ENCODE measurements at regions not wholly inside any gene's neighbourhood (a gene's known extent, or its start where the extent isn't known, plus 50 kb on each side); places are given as distances from the start of the nearest gene placed in this dataset.

- H3K9me3 ChIP-seq = peaks cover 0 to 7% (median 0%) of the 10 kb centered on the region in 3 donors
- DNase-seq (no peak), ATAC-seq (no peak)
- no peaks in the 10 kb centered on the region for H3K27me3 ChIP-seq
- intact Hi-C loops (cut with DNase I) = no loop called here
- H3K27ac ChIP-seq = no peak overlapping the region
- H3K36me3 ChIP-seq (replicated peaks in 1 of 2; ENCODE audit: insufficient read depth in 1 of 2, low read depth in 2 of 2) = no peaks in the 10 kb centered on the region
- 49 to 54% methylated on average over 8 of the region's 8 CpGs for WGBS, 2 donors
- H3K4me3 ChIP-seq = no peak overlapping the region
- TF ChIP-seq POLR2A (IDR thresholded peaks at IDR 0.05) (no peak), CTCF (IDR thresholded peaks at IDR 0.05) (no peak)
- H3K4me1 ChIP-seq = no peaks in the 10 kb centered on the region
Measured at GRCh38 chr2:217269701-217270484, 410.0 kb upstream of the TNP1 start.

GRCh38 chr2:217268978-217269377 lies 409.1 kb upstream of the TNP1 start:
- ATAC-seq = no peak
- no peaks in the 10 kb centered on the region for H3K36me3 ChIP-seq (replicated peaks in 1 of 2; ENCODE audit: insufficient read depth in 1 of 2, low read depth in 2 of 2)
- no peak overlapping the region for H3K27ac ChIP-seq
- no peak overlapping the region for H3K4me3 ChIP-seq
- TF ChIP-seq CTCF (IDR thresholded peaks at IDR 0.05) (no peak), POLR2A (IDR thresholded peaks at IDR 0.05) (no peak)
- peaks cover 0 to 7% (median 0%) of the 10 kb centered on the region in 3 donors for H3K9me3 ChIP-seq
- H3K27me3 ChIP-seq = no peaks in the 10 kb centered on the region
- intact Hi-C loops (cut with DNase I) = no loop called here
- no peak for DNase-seq
- no peaks in the 10 kb centered on the region for H3K4me1 ChIP-seq
- WGBS, 2 donors = 70 to 80% methylated on average over 7 of the region's 7 CpGs

GRCh38 chr2:217267758-217268157 lies 407.9 kb upstream of the TNP1 start:
- H3K27me3 ChIP-seq = no peaks in the 10 kb centered on the region
- no peak for TF ChIP-seq POLR2A (IDR thresholded peaks at IDR 0.05)
- TF ChIP-seq CTCF (IDR thresholded peaks at IDR 0.05) = no peak
- no peak overlapping the region for H3K4me3 ChIP-seq
- H3K9me3 ChIP-seq = peaks cover 0 to 7% (median 0%) of the 10 kb centered on the region in 3 donors
- no peaks in the 10 kb centered on the region for H3K36me3 ChIP-seq (replicated peaks in 1 of 2; ENCODE audit: insufficient read depth in 1 of 2, low read depth in 2 of 2)
- intact Hi-C loops (cut with DNase I) = no loop called here
- ATAC-seq = no peak
- no peaks in the 10 kb centered on the region for H3K4me1 ChIP-seq
- WGBS, 2 donors = 88 to 100% methylated on average over 1 of the region's 1 CpG
- H3K27ac ChIP-seq = no peak overlapping the region
- DNase-seq = no peak

GRCh38 chr2:217263756-217264155 lies 403.9 kb upstream of the TNP1 start:
- WGBS, 2 donors = 25 to 27% methylated on average over 3 of the region's 3 CpGs
- Histone ChIP-seq H3K4me3 (no peak overlapping the region), H3K4me1 (no peaks in the 10 kb centered on the region), H3K36me3 (replicated peaks in 1 of 2; ENCODE audit: insufficient read depth in 1 of 2, low read depth in 2 of 2) (no peaks in the 10 kb centered on the region), H3K9me3 (peaks cover 0 to 7% (median 0%) of the 10 kb centered on the region in 3 donors), H3K27ac (no peak overlapping the region), H3K27me3 (no peaks in the 10 kb centered on the region)
- TF ChIP-seq CTCF (IDR thresholded peaks at IDR 0.05) = no peak
- TF ChIP-seq POLR2A (IDR thresholded peaks at IDR 0.05) = no peak
- intact Hi-C loops (cut with DNase I) = no loop called here
- DNase-seq (no peak), ATAC-seq (no peak)

GRCh38 chr2:217262911-217263310 lies 403.0 kb upstream of the TNP1 start:
- H3K4me1 ChIP-seq = no peaks in the 10 kb centered on the region
- no peaks in the 10 kb centered on the region for H3K36me3 ChIP-seq (replicated peaks in 1 of 2; ENCODE audit: insufficient read depth in 1 of 2, low read depth in 2 of 2)
- no peaks in the 10 kb centered on the region for H3K27me3 ChIP-seq
- H3K9me3 ChIP-seq = peaks cover 0 to 5% (median 0%) of the 10 kb centered on the region in 3 donors
- no peak for DNase-seq
- H3K27ac ChIP-seq = no peak overlapping the region
- WGBS, 2 donors = 42 to 48% methylated on average over 2 of the region's 2 CpGs
- no peak for ATAC-seq
- no peak overlapping the region for H3K4me3 ChIP-seq
- TF ChIP-seq POLR2A (IDR thresholded peaks at IDR 0.05) (no peak), CTCF (IDR thresholded peaks at IDR 0.05) (no peak)
- intact Hi-C loops (cut with DNase I) = no loop called here

All from body of pancreas (tissue), 4 donors.